Upper lobe of right lung (tissue), 1 donor: ENCODE measurements at regions not wholly inside any gene's neighbourhood (a gene's known extent, or its start where the extent isn't known, plus 50 kb on each side); places are given as distances from the start of the nearest gene placed in this dataset.

ENCODE experiments used
- ATAC-seq: fragments of 200-7000 bp; cut with Tn5 transposase; one replicate; pipeline ENCODE4 v1.9.1; 2020; ENCODE audit warnings: mild to moderate bottlenecking, moderate library complexity
- DNase-seq: peaks from one replicate; pipeline ENCODE4 v3.0.0-alpha.2; 2020
- H3K27ac ChIP-seq: fragments of 200-600 bp; one replicate; pipeline ENCODE4 v1.8.0; 2022
- H3K27me3 ChIP-seq: fragments of 200-600 bp; one replicate; pipeline ENCODE4 v1.8.0; 2022; ENCODE audit warnings: mild to moderate bottlenecking
- H3K36me3 ChIP-seq: fragments of 200-600 bp; one replicate; pipeline ENCODE4 v1.8.0; 2022
- H3K4me1 ChIP-seq: fragments of 200-600 bp; one replicate; pipeline ENCODE4 v1.8.0; 2022
- H3K4me3 ChIP-seq: fragments of 200-600 bp; one replicate; pipeline ENCODE4 v1.8.0; 2022; ENCODE audit warnings: mild to moderate bottlenecking
- H3K9me3 ChIP-seq: fragments of 200-600 bp; one replicate; pipeline ENCODE4 v1.8.0; 2022
- intact Hi-C: fragments of 100-400 bp; cut with DNase I; formaldehyde crosslinking; loops from one replicate; pipeline ENCODE4 v1.11.0; 2022
- TF ChIP-seq, protein P1 (sequence below): fragments of 200-600 bp; IDR thresholded peaks from one replicate; pipeline ENCODE4 v1.8.0; 2022; ENCODE audit warnings: antibody characterized with exemption
- donor health status: DM: no; HTN: yes; CAD: no; lungs with severe emphysema.

- no peak overlapping the region for H3K27ac ChIP-seq
- H3K4me3 ChIP-seq, result no peak overlapping the region
- TF ChIP-seq, protein P1, sequence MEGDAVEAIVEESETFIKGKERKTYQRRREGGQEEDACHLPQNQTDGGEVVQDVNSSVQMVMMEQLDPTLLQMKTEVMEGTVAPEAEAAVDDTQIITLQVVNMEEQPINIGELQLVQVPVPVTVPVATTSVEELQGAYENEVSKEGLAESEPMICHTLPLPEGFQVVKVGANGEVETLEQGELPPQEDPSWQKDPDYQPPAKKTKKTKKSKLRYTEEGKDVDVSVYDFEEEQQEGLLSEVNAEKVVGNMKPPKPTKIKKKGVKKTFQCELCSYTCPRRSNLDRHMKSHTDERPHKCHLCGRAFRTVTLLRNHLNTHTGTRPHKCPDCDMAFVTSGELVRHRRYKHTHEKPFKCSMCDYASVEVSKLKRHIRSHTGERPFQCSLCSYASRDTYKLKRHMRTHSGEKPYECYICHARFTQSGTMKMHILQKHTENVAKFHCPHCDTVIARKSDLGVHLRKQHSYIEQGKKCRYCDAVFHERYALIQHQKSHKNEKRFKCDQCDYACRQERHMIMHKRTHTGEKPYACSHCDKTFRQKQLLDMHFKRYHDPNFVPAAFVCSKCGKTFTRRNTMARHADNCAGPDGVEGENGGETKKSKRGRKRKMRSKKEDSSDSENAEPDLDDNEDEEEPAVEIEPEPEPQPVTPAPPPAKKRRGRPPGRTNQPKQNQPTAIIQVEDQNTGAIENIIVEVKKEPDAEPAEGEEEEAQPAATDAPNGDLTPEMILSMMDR, result no peak
- ATAC-seq (no peak), DNase-seq (no peak)
- no peaks in the 10 kb centered on the region for H3K9me3 ChIP-seq
- intact Hi-C loops, result no loop called here
- H3K36me3 ChIP-seq, result no peaks in the 10 kb centered on the region
- H3K4me1 ChIP-seq, result no peaks in the 10 kb centered on the region
- no peaks in the 10 kb centered on the region for H3K27me3 ChIP-seq
These were observed 239.8 kb downstream of the BCL11A start for GRCh38 chr2:60313470-60314172.

- no peaks in the 10 kb centered on the region for H3K4me1 ChIP-seq
- H3K27ac ChIP-seq, result no peak overlapping the region
- no peaks in the 10 kb centered on the region for H3K36me3 ChIP-seq
- no peaks in the 10 kb centered on the region for H3K27me3 ChIP-seq
- TF ChIP-seq, protein P1, result no peak
- intact Hi-C loops, result no loop called here
- no peak overlapping the region for H3K4me3 ChIP-seq
- H3K9me3 ChIP-seq, result no peaks in the 10 kb centered on the region
- ATAC-seq (no peak), DNase-seq (no peak)
These were observed 240.8 kb downstream of the BCL11A start for GRCh38 chr2:60312618-60313017.

- TF ChIP-seq, protein P1, result no peak
- H3K4me3 ChIP-seq, result no peak overlapping the region
- ATAC-seq (no peak), DNase-seq (no peak)
- H3K4me1 ChIP-seq, result no peaks in the 10 kb centered on the region
- H3K27ac ChIP-seq, result no peak overlapping the region
- H3K36me3 ChIP-seq, result no peaks in the 10 kb centered on the region
- no peaks in the 10 kb centered on the region for H3K9me3 ChIP-seq
- no peaks in the 10 kb centered on the region for H3K27me3 ChIP-seq
- intact Hi-C loops, result no loop called here
These were observed 241.9 kb downstream of the BCL11A start for GRCh38 chr2:60311524-60311923.

GRCh38 chr2:60309941-60310660 is 243.4 kb downstream of the BCL11A start:
- no peak overlapping the region for H3K4me3 ChIP-seq
- H3K27ac ChIP-seq, result no peak overlapping the region
- DNase-seq (no peak), ATAC-seq (peak; percentile 23)
- no peaks in the 10 kb centered on the region for H3K36me3 ChIP-seq
- TF ChIP-seq, protein P1, result no peak
- H3K4me1 ChIP-seq, result no peaks in the 10 kb centered on the region
- H3K27me3 ChIP-seq, result no peaks in the 10 kb centered on the region
- H3K9me3 ChIP-seq, result no peaks in the 10 kb centered on the region
- intact Hi-C loops, result no loop called here

DNA sequence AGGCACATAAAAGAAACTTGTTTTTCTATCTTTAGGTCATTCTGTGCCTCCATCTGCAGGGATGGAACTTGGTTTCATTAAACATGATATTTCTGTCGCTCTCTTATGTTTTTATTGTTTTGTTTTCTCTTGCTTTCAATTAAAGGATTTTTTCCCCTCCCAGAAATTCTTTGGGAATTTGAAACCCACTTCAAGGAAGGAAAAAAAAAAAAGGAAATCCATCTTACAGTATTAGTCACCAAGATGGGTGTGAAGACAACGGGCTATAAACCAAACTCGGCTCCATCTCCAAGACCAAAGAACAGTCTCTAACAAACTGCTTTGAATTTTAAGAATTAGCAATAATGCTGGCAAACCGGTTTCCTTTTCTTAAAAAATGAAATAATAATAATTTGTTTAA is 244.1 kb downstream of the BCL11A start:
- TF ChIP-seq, protein P1, result no peak
- no peaks in the 10 kb centered on the region for H3K4me1 ChIP-seq
- H3K4me3 ChIP-seq, result no peak overlapping the region
- intact Hi-C loops, result no loop called here
- ATAC-seq (no peak), DNase-seq (no peak)
- no peaks in the 10 kb centered on the region for H3K27me3 ChIP-seq
- no peaks in the 10 kb centered on the region for H3K36me3 ChIP-seq
- no peaks in the 10 kb centered on the region for H3K9me3 ChIP-seq
- H3K27ac ChIP-seq, result no peak overlapping the region
